ENCODE measurements at regions not wholly inside any gene's neighbourhood (a gene's known extent, or its start where the extent isn't known, plus 50 kb on each side); places are given as distances from the start of the nearest gene placed in this dataset.
"Not testable (repeated sequence)": the region's sequence is repeated elsewhere in the genome, so short reads cannot be mapped to it uniquely, and the experiment has no call there.

- H3K9me3 ChIP-seq (ENCODE audit: control insufficient read depth, insufficient read depth, low read length); H2AK9ac ChIP-seq (replicated peaks; ENCODE audit: low read depth, low read length, poor library complexity); H3K4me1 ChIP-seq (ENCODE audit: control insufficient read depth, insufficient read depth, low read length); H2AFZ ChIP-seq (replicated peaks; ENCODE audit: low read length, poor library complexity); H2BK5ac ChIP-seq (ENCODE audit: low read depth, low read length, poor library complexity, severe bottlenecking); H4K91ac ChIP-seq (ENCODE audit: insufficient read depth, low read depth, low read length); H3K56ac ChIP-seq (ENCODE audit: extremely low read depth, insufficient read depth, low read length); H3K18ac ChIP-seq (ENCODE audit: low read depth, low read length); H3K4ac ChIP-seq (ENCODE audit: low read depth, low read length); H3K9ac ChIP-seq (ENCODE audit: low read depth, low read length); H3K79me1 ChIP-seq (ENCODE audit: low read depth in 1 of 2, low read length in 2 of 2); H3K14ac ChIP-seq (replicated peaks; ENCODE audit: low read depth, low read length); H2BK20ac ChIP-seq (ENCODE audit: low read depth, low read length); H3K4me2 ChIP-seq (ENCODE audit: low read depth, low read length); in situ Hi-C loops (cut with MboI; ENCODE audit: low sequenced_read_pairs); H3K4me3 ChIP-seq (ENCODE audit: insufficient read depth, low read depth, low read length); H3K27me3 ChIP-seq (ENCODE audit: control insufficient read depth, insufficient read depth, low read length); H4K20me1 ChIP-seq (ENCODE audit: insufficient read depth, low read length); DNase-seq; H2AK5ac ChIP-seq (ENCODE audit: low read depth, low read length); H3K23ac ChIP-seq (ENCODE audit: low read depth, low read length); CTCF ChIA-PET; H4K8ac ChIP-seq (ENCODE audit: low read depth in 2 of 2, low read length in 2 of 2); H3K9me1 ChIP-seq (ENCODE audit: insufficient read depth, low read length); H4K5ac ChIP-seq (ENCODE audit: low read depth, low read length); H3K27ac ChIP-seq (ENCODE audit: insufficient read depth, low read length); BruUV-seq (replicated peaks); POLR2A ChIA-PET (ENCODE audit: unreplicated experiment); H2BK15ac ChIP-seq (ENCODE audit: low read depth, low read length); H2BK120ac ChIP-seq (ENCODE audit: low read depth, low read length); H3K36me3 ChIP-seq (ENCODE audit: control insufficient read depth, insufficient read depth, low read length); ATAC-seq (ENCODE audit: low read depth); dilution Hi-C loops (cut with HindIII; ENCODE audit: low sequenced_read_pairs, unreplicated experiment): not testable (repeated sequence)
- intact Hi-C loops (cut with micrococcal nuclease), result loop anchor here (10.0 kb wide), 1 partner anchor 604 kb away; no protein-coding TSS in a partner anchor
- WGBS, 2 experiments (ENCODE audit: extremely low coverage in 2 of 2, insufficient read length in 1 of 2), result no CpG with 5 or more reads among the region's 3 CpGs
Observed at GRCh38 chr6:119748535-119748934, 399.0 kb upstream of the MAN1A1 start.

Data from IMR-90 (cell line).